HepG2 (cell line): ENCODE measurements at regions not wholly inside any gene's neighbourhood (a gene's known extent, or its start where the extent isn't known, plus 50 kb on each side); places are given as distances from the start of the nearest gene placed in this dataset.

ENCODE experiments used
- ATAC-seq: fragments of 200-7000 bp; cut with Tn5 transposase; 3 replicates; pipeline ENCODE4 v1.9.1; 2020; ENCODE audit warnings: mild to moderate bottlenecking, moderate library complexity
- BruUV-seq: library from RNA; stranded (reverse); fragments of 400-500 nt; replicated peaks from 2 replicates; lab custom pipeline; 2021; lab: Mats Ljungman, UMichigan
- CTCF ChIA-PET: fragments of 300-600 bp; formaldehyde crosslinking; extraction: SDS; loops from one replicate; lab custom pipeline; 2021; ENCODE audit warnings: low total read pairs, inconsistent platforms, low intra/inter-chr PET ratio; lab: Yijun Ruan, JAX
- POLR2A ChIA-PET: fragments of 350-600 bp; sonication (Branson Sonifier 250); formaldehyde crosslinking; loops from one replicate; lab custom pipeline; 2020; ENCODE audit warnings: antibody characterized with exemption, inconsistent platforms; lab: Yijun Ruan, JAX
- DNase-seq: peaks from one replicate; pipeline ENCODE4 v3.0.0-alpha.2; 2015; ENCODE audit warnings: low spot score
- FAIRE-seq: peaks from 3 replicates; lab custom pipeline; 2011; peaks lifted over from hg19 to GRCh38; lab: Jason Lieb, UNC
- H2AFZ ChIP-seq: one replicate; pipeline ENCODE4 v1.6.1; 2011; ENCODE audit warnings: low read length, inconsistent platforms
- H3K27ac ChIP-seq: fragments of 300-600 bp; 3 replicates; pipeline ENCODE4 v1.8.0; 2011; ENCODE audit warnings: mixed run types, mild to moderate bottlenecking, mixed read lengths, low read length, inconsistent platforms; ENCODE audit not compliant: insufficient read depth; ENCODE audit errors: extremely low read length
- H3K27me3 ChIP-seq, 2 experiments: fragments of 200-600 bp in 1 of 2; 2 replicates in 1 of 2; 3 replicates in 1 of 2; pipeline versions ENCODE4 v1.6.0 to v1.8.0; 2011; ENCODE audit warnings: low read length in 2 of 2, mild to moderate bottlenecking in 2 of 2, moderate library complexity in 2 of 2, inconsistent platforms in 1 of 2; ENCODE audit not compliant: insufficient read depth in 2 of 2, control insufficient read depth in 1 of 2
- H3K36me3 ChIP-seq, 2 experiments: fragments of 200-600 bp in 1 of 2; replicated peaks in 1 of 2; 2 replicates in 1 of 2; 3 replicates in 1 of 2; pipeline versions ENCODE4 v1.5.1 to v1.8.0; 2011; ENCODE audit warnings: low read length in 2 of 2, inconsistent platforms in 1 of 2; ENCODE audit not compliant: insufficient read depth in 2 of 2, control insufficient read depth in 1 of 2
- H3K4me1 ChIP-seq: 2 replicates; pipeline ENCODE4 v1.5.1; 2012; ENCODE audit warnings: low read length, inconsistent platforms; ENCODE audit not compliant: insufficient read depth
- H3K4me2 ChIP-seq: 2 replicates; pipeline ENCODE4 v1.6.0; 2011; ENCODE audit warnings: low read depth, low read length, inconsistent platforms
- H3K4me3 ChIP-seq, 3 experiments: fragments of 200-600 bp in 1 of 3; sonication (generic), shearing (Covaris generic) in 1 of 3; replicated peaks in 1 of 3; 2 replicates each; pipeline ENCODE4 v1.5.1; 2011 to 2016; ENCODE audit warnings: low read length in 3 of 3, inconsistent platforms in 2 of 3, low read depth in 2 of 3, mild to moderate bottlenecking in 2 of 3, control low read depth in 1 of 3, mixed read lengths in 1 of 3; ENCODE audit not compliant: insufficient read depth in 1 of 3
- H3K79me2 ChIP-seq: one replicate; pipeline ENCODE4 v1.6.1; 2011; ENCODE audit warnings: low read length, inconsistent platforms; ENCODE audit not compliant: insufficient read depth
- H3K9ac ChIP-seq: 2 replicates; pipeline ENCODE4 v1.6.0; 2011; ENCODE audit warnings: mild to moderate bottlenecking, low read depth, low read length, inconsistent platforms; ENCODE audit not compliant: insufficient read depth
- H3K9me3 ChIP-seq: 2 replicates; pipeline ENCODE4 v1.5.1; 2012; ENCODE audit warnings: mild to moderate bottlenecking, low read length
- H4K20me1 ChIP-seq: 2 replicates; pipeline ENCODE4 v1.6.0; 2011; ENCODE audit warnings: inconsistent platforms, mild to moderate bottlenecking, low read length, moderate library complexity; ENCODE audit not compliant: insufficient read depth
- ADNP ChIP-seq: sonication (generic); formaldehyde crosslinking; IDR thresholded peaks from 2 replicates; pipeline ENCODE4 v1.4.0; 2020; ENCODE audit warnings: missing genetic modification reagents
- BHLHE40 ChIP-seq: IDR thresholded peaks from 2 replicates; pipeline ENCODE4 v1.6.1; 2011; ENCODE audit warnings: low read length, improper control_type of control experiment
- CBX2 ChIP-seq, 2 experiments: fragments of 200-600 bp in 1 of 2; sonication (generic); formaldehyde crosslinking in 1 of 2; IDR thresholded peaks; 2 replicates each; pipeline versions ENCODE4 v1.7.0 to v1.8.1; 2018 to 2022; ENCODE audit warnings: low read depth in 2 of 2, low read length in 1 of 2, mild to moderate bottlenecking in 1 of 2, missing genetic modification reagents in 1 of 2
- CREB1 ChIP-seq, 2 experiments: fragments of 450-650 bp in 1 of 2; IDR thresholded peaks; 2 replicates each; pipeline ENCODE4 v1.6.1; 2016 to 2017; ENCODE audit warnings: control low read depth in 1 of 2, mild to moderate bottlenecking in 1 of 2, missing compliant biosample characterization in 1 of 2, missing genetic modification characterization in 1 of 2
- JUNB ChIP-seq: sonication (generic); formaldehyde crosslinking; IDR thresholded peaks from 2 replicates; pipeline ENCODE4 v1.8.0; 2022; ENCODE audit warnings: missing genetic modification reagents, mild to moderate bottlenecking, borderline replicate concordance
- KLF6 ChIP-seq: IDR thresholded peaks from 2 replicates; pipeline ENCODE4 v1.8.0; 2016; ENCODE audit warnings: missing biosample characterization, missing genetic modification reagents
- RAD51 ChIP-seq: fragments of 450-650 bp; IDR thresholded peaks from 2 replicates; pipeline ENCODE4 v1.6.1; 2016; ENCODE audit warnings: borderline replicate concordance
- ZFP36L1 ChIP-seq: sonication (generic); formaldehyde crosslinking; IDR thresholded peaks from 2 replicates; pipeline ENCODE4 v1.8.0; 2022; ENCODE audit warnings: mild to moderate bottlenecking, missing genetic modification reagents, moderate library complexity
- ZNF670 ChIP-seq: sonication (generic); formaldehyde crosslinking; IDR thresholded peaks from 2 replicates; pipeline ENCODE4 v1.8.0; 2022; ENCODE audit warnings: mild to moderate bottlenecking, missing genetic modification reagents, borderline replicate concordance
- ZSCAN29 ChIP-seq: sonication (generic); formaldehyde crosslinking; conservative IDR thresholded peaks from 2 replicates; pipeline ENCODE4 v1.4.0; 2020; ENCODE audit warnings: mild to moderate bottlenecking, missing genetic modification reagents
- ZZZ3 ChIP-seq: sonication (generic); formaldehyde crosslinking; IDR thresholded peaks from 2 replicates; pipeline ENCODE4 v1.4.0; 2020; ENCODE audit warnings: missing genetic modification reagents, mild to moderate bottlenecking, borderline replicate concordance
- WGBS: methylation state at CpG from one replicate; pipeline ENCODE4 v1.1.6; 2017; ENCODE audit warnings: low lambda C conversion rate; 5-methylcytosine and 5-hydroxymethylcytosine counted together
- in situ Hi-C: cut with HindIII; loops from 2 replicates; pipeline ENCODE4 v1.10.0; 2017; ENCODE audit warnings: low pct_unique_long_range_greater_than_20kb; ENCODE audit not compliant: extremely low pct_ligation_motif_present
- intact Hi-C: fragments of 100-400 bp; cut with micrococcal nuclease; formaldehyde crosslinking; loops from one replicate; pipeline ENCODE4 v1.10.0; 2022; ENCODE audit not compliant: unreplicated experiment
- TF ChIP-seq, protein P1 (sequence below): sonication (generic); formaldehyde crosslinking; IDR thresholded peaks from 2 replicates; pipeline ENCODE4 v1.8.0; 2022; ENCODE audit warnings: mild to moderate bottlenecking, missing genetic modification reagents; ENCODE audit not compliant: insufficient replicate concordance
- TF ChIP-seq, protein P2 (sequence below), 2 experiments: sonication (generic) in 1 of 2; formaldehyde crosslinking in 1 of 2; IDR thresholded peaks; 2 replicates each; pipeline versions ENCODE4 v1.5.1 to v1.6.1; 2011 to 2020; ENCODE audit warnings: borderline replicate concordance in 1 of 2, low read depth in 1 of 2, low read length in 1 of 2, mild to moderate bottlenecking in 1 of 2, missing genetic modification reagents in 1 of 2, moderate library complexity in 1 of 2

DNA sequence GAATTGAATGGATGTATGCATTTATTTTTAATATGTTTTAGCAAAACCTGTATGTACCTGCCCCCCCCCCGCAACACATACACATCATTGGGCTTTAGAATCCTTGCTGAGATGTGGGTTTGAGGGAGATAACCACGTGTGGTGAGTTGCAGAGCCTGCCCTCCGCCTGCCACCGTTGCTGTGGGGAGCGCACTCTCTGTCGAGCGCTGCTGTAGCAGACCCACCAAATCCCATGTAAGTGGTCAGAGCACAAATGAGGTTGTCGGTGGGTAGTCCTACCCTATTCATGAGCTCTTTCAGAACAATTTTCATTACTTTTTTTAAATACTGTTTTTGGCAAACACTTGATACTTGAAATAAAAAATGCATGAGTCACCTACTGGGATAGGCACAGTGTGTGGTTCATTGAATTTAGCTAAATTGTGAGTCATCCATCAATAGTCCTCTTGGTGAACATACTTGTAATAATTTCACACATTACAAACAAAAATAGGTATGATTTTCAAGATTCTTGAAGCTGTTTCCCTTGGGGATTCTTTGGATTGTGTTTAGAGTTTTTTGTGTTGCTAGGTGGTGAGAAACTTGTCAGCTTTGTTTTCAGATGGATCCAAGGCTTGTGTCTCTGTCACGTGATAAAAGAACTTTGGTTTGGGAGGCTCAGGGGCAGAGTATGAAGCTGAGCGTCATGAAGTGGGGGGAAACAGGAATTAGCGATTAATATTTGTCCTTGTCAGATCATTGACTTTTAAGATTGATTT, 107.6 kb downstream of the PTCSC3 start:
- Histone ChIP-seq H3K4me1 (no peaks in the 10 kb centered on the region), H4K20me1 (no peaks in the 10 kb centered on the region), H3K27me3 (no peaks in the 10 kb centered on the region; a peak in 1 of 5 replicates), H3K9me3 (no peaks in the 10 kb centered on the region), H3K27ac (no peak overlapping the region), H3K4me3 (no peak overlapping the region), H3K79me2 (no peaks in the 10 kb centered on the region), H3K36me3 (no peaks in the 10 kb centered on the region), H3K4me2 (no peak overlapping the region), H2AFZ (no peak overlapping the region), H3K9ac (no peak overlapping the region)
- peak; percentile 8; the same call in 1 of the 2 replicates for TF ChIP-seq BHLHE40
- TF ChIP-seq ZFP36L1: no peak
- no peak for TF ChIP-seq KLF6 (CRISPR knock-in tag)
- TF ChIP-seq CBX2 (IDR thresholded peaks at IDR 0.05; ENCODE audit: low read depth, low read length): no peak
- no peak for TF ChIP-seq CBX2 (CRISPR knock-in tag; IDR thresholded peaks at IDR 0.05; ENCODE audit: low read depth)
- no peak for TF ChIP-seq ADNP (CRISPR knock-in tag)
- TF ChIP-seq, protein P1, sequence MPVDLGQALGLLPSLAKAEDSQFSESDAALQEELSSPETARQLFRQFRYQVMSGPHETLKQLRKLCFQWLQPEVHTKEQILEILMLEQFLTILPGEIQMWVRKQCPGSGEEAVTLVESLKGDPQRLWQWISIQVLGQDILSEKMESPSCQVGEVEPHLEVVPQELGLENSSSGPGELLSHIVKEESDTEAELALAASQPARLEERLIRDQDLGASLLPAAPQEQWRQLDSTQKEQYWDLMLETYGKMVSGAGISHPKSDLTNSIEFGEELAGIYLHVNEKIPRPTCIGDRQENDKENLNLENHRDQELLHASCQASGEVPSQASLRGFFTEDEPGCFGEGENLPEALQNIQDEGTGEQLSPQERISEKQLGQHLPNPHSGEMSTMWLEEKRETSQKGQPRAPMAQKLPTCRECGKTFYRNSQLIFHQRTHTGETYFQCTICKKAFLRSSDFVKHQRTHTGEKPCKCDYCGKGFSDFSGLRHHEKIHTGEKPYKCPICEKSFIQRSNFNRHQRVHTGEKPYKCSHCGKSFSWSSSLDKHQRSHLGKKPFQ (CRISPR knock-in tag): peak; percentile 35
- TF ChIP-seq, protein P2, sequence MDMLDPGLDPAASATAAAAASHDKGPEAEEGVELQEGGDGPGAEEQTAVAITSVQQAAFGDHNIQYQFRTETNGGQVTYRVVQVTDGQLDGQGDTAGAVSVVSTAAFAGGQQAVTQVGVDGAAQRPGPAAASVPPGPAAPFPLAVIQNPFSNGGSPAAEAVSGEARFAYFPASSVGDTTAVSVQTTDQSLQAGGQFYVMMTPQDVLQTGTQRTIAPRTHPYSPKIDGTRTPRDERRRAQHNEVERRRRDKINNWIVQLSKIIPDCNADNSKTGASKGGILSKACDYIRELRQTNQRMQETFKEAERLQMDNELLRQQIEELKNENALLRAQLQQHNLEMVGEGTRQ (IDR thresholded peaks at IDR 0.05; ENCODE audit: low read depth, low read length): peak; percentile 64
- TF ChIP-seq, protein P2 (CRISPR knock-in tag; IDR thresholded peaks at IDR 0.05; ENCODE audit: borderline replicate concordance): peak; percentile 57; the same call in 1 of the 2 replicates
- no peak for TF ChIP-seq ZZZ3 (CRISPR knock-in tag)
- TF ChIP-seq ZSCAN29 (CRISPR knock-in tag): no peak
- no peak for TF ChIP-seq ZNF670
- TF ChIP-seq RAD51: peak; percentile 92; the same call in 1 of the 2 replicates
- TF ChIP-seq JUNB (CRISPR knock-in tag): 0 out of 2 replicates have a peak, but pooled peaks have one; percentile 10
- TF ChIP-seq CREB1 (IDR thresholded peaks at IDR 0.05): peak; percentile 19; the same call in 1 of the 2 replicates
- TF ChIP-seq CREB1 (CRISPR knock-in tag; IDR thresholded peaks at IDR 0.05): no peak
- intact Hi-C loops (loop anchor here (1.0 kb wide), 2 partner anchors 185 to 190 kb away; no protein-coding TSS in a partner anchor), in situ Hi-C loops (no loop called here)
- POLR2A ChIA-PET: interaction anchor here (0.7 kb wide), 1 partner anchor 252 kb away, joined by 3 read pairs; the partner anchor contains the start of gene MBIP
- CTCF ChIA-PET: interaction anchor here (0.6 to 5.3 kb wide), 3 partner anchors 190 to 975 kb away, joined by 3 to 124 read pairs (median 5); no protein-coding TSS in a partner anchor
- no peak for DNase-seq
- no peak; the same call in 1 of the 3 replicates for ATAC-seq
- WGBS: 35% methylated on average over 11 of the region's 11 CpGs
- FAIRE-seq: no peak
- no TSS peak for BruUV-seq
